Adrenal gland (tissue), 5 donors: ENCODE measurements at regions not wholly inside any gene's neighbourhood (a gene's known extent, or its start where the extent isn't known, plus 50 kb on each side); places are given as distances from the start of the nearest gene placed in this dataset.

Experiments
- CTCF ChIP-seq, 6 experiments: fragments of 450-650 bp in 4 of 6; fragments of 200-600 bp in 2 of 6; sonication (generic) in 1 of 6; IDR thresholded peaks; 1 replicate in 5 of 6; 2 replicates in 1 of 6; pipeline versions ENCODE4 v1.5.1 to v1.8.0; 2016 to 2021; ENCODE audit warnings: antibody characterized with exemption in 6 of 6, mild to moderate bottlenecking in 2 of 6, moderate library complexity in 1 of 6
- POLR2A ChIP-seq, 2 donors: fragments of 450-650 bp; IDR thresholded peaks; one replicate each; pipeline ENCODE4 v1.6.1; 2017; ENCODE audit warnings: antibody characterized with exemption in 2 of 2, mild to moderate bottlenecking in 2 of 2, moderate library complexity in 1 of 2
- donor health status: DM: no; HTN: no; CAD: no.

GRCh38 chr18:44231936-44232335 is 448.8 kb upstream of the SETBP1 start:
- TF ChIP-seq CTCF (IDR thresholded peaks at IDR 0.05) (no peak), POLR2A (IDR thresholded peaks at IDR 0.05) (no peak)
